Suppressor macrophage treated with lipopolysaccharide for 1 hour (primary cell): ENCODE measurements at regions not wholly inside any gene's neighbourhood (a gene's known extent, or its start where the extent isn't known, plus 50 kb on each side); places are given as distances from the start of the nearest gene placed in this dataset.

Source experiments
- DNase-seq, 3 donors: peaks; one replicate each; pipeline ENCODE4 v3.0.0-alpha.2; 2020 to 2022

GRCh38 chr16:88292007-88292970 is 90.5 kb upstream of the ZNF469 start:
- DNase-seq = no peak

- no peak for DNase-seq
Observed at GRCh38 chr16:88293097-88293496, 89.7 kb upstream of the ZNF469 start.

- DNase-seq = no peak
Observed at GRCh38 chr16:88295671-88296436, 86.9 kb upstream of the ZNF469 start.

GRCh38 chr16:88296437-88297177 is 86.2 kb upstream of the ZNF469 start:
- no peak for DNase-seq

GRCh38 chr16:88297178-88297720 is 85.5 kb upstream of the ZNF469 start:
- DNase-seq = no peak

GRCh38 chr16:88298181-88298832 is 84.5 kb upstream of the ZNF469 start:
- no peak for DNase-seq

- DNase-seq = peak; percentile 40 to 46 (median 45)
Observed at GRCh38 chr16:88298833-88299745, 83.7 kb upstream of the ZNF469 start.

- no peak for DNase-seq
Observed at GRCh38 chr16:88299751-88300462, 82.9 kb upstream of the ZNF469 start.

GRCh38 chr16:88300463-88300835 is 82.3 kb upstream of the ZNF469 start:
- DNase-seq = peak in 2 of 3 donors; percentile 13 to 27

- DNase-seq = no peak
Observed at GRCh38 chr16:88301431-88301830, 81.3 kb upstream of the ZNF469 start.

GRCh38 chr16:88301886-88302285 is 80.9 kb upstream of the ZNF469 start:
- no peak for DNase-seq

GRCh38 chr16:88302666-88303065 is 80.1 kb upstream of the ZNF469 start:
- no peak for DNase-seq

- DNase-seq = no peak
Observed at GRCh38 chr16:88303405-88303804, 79.4 kb upstream of the ZNF469 start.

- DNase-seq = no peak
Observed at GRCh38 chr16:88303890-88304819, 78.6 kb upstream of the ZNF469 start.

- no peak for DNase-seq
Observed at GRCh38 chr16:88305176-88305575, 77.6 kb upstream of the ZNF469 start.

GRCh38 chr16:88306411-88306810 is 76.3 kb upstream of the ZNF469 start:
- DNase-seq = no peak

GRCh38 chr16:88306860-88307545 is 75.8 kb upstream of the ZNF469 start:
- DNase-seq = peak in 2 of 3 donors; percentile 7 to 29

- no peak for DNase-seq
Observed at GRCh38 chr16:88308441-88309173, 74.2 kb upstream of the ZNF469 start.
